ENCODE measurements at regions not wholly inside any gene's neighbourhood (a gene's known extent, or its start where the extent isn't known, plus 50 kb on each side); places are given as distances from the start of the nearest gene placed in this dataset.

DNA sequence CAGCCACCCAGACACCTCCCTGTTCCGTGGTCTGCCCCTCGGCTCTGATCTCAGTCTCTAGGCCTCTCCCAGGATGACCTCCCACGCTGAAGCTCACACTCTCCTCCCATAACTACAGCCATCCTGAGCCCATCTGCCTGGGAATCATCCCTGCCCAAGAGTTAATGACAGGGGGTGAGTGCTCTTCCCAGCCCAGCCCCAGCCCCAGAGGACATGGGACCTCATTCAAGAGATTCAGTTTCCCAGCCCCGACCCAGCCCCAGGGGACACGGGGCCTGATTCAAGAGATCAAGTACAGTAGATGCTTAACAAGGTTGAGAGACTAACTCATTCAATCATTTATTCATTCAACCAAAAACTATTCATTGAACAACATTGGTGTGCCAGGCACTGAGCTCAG is 272.0 kb downstream of the XXYLT1 start:
- no peaks in the 10 kb centered on the region for H3K9me3 ChIP-seq (ENCODE audit: control extremely low read depth in 1 of 3, control insufficient read depth in 2 of 3, insufficient read depth in 1 of 3, low read length in 2 of 3)

DNA sequence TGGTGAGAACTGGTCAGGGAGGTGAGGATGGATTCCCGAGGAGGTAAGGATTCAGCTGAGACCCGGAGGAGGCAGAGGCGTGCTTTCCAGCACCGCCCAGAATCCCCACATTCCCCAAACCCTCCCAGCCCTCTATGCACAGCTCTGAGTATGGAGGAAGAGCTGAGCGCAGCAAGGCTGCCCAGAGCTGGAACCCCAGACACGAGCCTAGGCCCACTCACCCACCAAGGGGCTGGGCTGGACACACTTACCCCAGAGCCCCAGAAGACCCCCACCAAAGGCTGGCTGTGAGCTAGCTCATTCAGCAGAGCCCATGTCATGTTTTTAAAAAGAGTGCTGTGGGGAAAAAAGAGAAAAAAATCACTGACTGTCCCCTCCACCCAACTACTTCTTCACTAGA is 271.5 kb downstream of the XXYLT1 start:
- H3K4me1 ChIP-seq (ENCODE audit: control insufficient read depth in 2 of 2, insufficient read depth in 2 of 2, low read length in 2 of 2), result peaks cover 8 to 21% of the 10 kb centered on the region in 2 donors
- POLR2A ChIA-PET, result no interaction called here
- DNase-seq (no peak), ATAC-seq (ENCODE audit: low read depth) (no peak)
- H3K27ac Mint-ChIP-seq, result no peak overlapping the region
- WGBS (ENCODE audit: insufficient coverage), result 100% methylated on average over 2 of the region's 6 CpGs
- no peak overlapping the region for H3K27ac ChIP-seq (ENCODE audit: low read length in 2 of 2)
- H3K4me3 Mint-ChIP-seq, result no peak overlapping the region
- intact Hi-C loops (cut with micrococcal nuclease), result no loop called here
- no peaks in the 10 kb centered on the region for H3K27me3 Mint-ChIP-seq
- no peaks in the 10 kb centered on the region for H3K36me3 ChIP-seq (replicated peaks in 1 of 2; ENCODE audit: control extremely low read depth in 1 of 2, control insufficient read depth in 1 of 2, extremely low read depth in 1 of 2, insufficient read depth in 2 of 2, low read length in 1 of 2)
- peaks cover 21% of the 10 kb centered on the region for H3K4me1 Mint-ChIP-seq
- no peak overlapping the region for H3K4me3 ChIP-seq (ENCODE audit: control extremely low read depth in 1 of 5, extremely low read depth in 1 of 5, insufficient read depth in 1 of 5, low read depth in 2 of 5, low read length in 4 of 5)
- no peaks in the 10 kb centered on the region for H3K9me3 Mint-ChIP-seq (ENCODE audit: insufficient read depth)
- TF ChIP-seq EZH2 (IDR thresholded peaks at IDR 0.05; ENCODE audit: borderline replicate concordance, insufficient read depth, low read depth, low read length, poor library complexity, severe bottlenecking), result no peak
- TF ChIP-seq, protein P1, sequence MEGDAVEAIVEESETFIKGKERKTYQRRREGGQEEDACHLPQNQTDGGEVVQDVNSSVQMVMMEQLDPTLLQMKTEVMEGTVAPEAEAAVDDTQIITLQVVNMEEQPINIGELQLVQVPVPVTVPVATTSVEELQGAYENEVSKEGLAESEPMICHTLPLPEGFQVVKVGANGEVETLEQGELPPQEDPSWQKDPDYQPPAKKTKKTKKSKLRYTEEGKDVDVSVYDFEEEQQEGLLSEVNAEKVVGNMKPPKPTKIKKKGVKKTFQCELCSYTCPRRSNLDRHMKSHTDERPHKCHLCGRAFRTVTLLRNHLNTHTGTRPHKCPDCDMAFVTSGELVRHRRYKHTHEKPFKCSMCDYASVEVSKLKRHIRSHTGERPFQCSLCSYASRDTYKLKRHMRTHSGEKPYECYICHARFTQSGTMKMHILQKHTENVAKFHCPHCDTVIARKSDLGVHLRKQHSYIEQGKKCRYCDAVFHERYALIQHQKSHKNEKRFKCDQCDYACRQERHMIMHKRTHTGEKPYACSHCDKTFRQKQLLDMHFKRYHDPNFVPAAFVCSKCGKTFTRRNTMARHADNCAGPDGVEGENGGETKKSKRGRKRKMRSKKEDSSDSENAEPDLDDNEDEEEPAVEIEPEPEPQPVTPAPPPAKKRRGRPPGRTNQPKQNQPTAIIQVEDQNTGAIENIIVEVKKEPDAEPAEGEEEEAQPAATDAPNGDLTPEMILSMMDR (IDR thresholded peaks at IDR 0.05), result no peak
- H3K9ac ChIP-seq (ENCODE audit: low read length), result no peak overlapping the region
- CTCF ChIA-PET, result interaction anchor here (0.6 to 5.8 kb wide), 3 partner anchors 107 to 317 kb away, joined by 3 to 61 read pairs (median 7); no protein-coding TSS in a partner anchor
- peaks cover 0 to 4% (median 0%) of the 10 kb centered on the region in 4 experiments for H3K27me3 ChIP-seq (replicated peaks in 1 of 4; ENCODE audit: control extremely low read depth in 1 of 4, control insufficient read depth in 3 of 4, insufficient read depth in 4 of 4, low read length in 3 of 4)
- H2AFZ ChIP-seq (ENCODE audit: insufficient read depth, low read depth, low read length, poor library complexity, severe bottlenecking), result no peak overlapping the region
- H3K4me2 ChIP-seq (replicated peaks; ENCODE audit: low read depth, low read length, poor library complexity, severe bottlenecking), result no peak overlapping the region
- no peaks in the 10 kb centered on the region for H4K20me1 ChIP-seq (ENCODE audit: control insufficient read depth, insufficient read depth, low read length, poor library complexity, severe bottlenecking)
- H3K9me3 ChIP-seq (ENCODE audit: control extremely low read depth in 1 of 3, control insufficient read depth in 2 of 3, insufficient read depth in 1 of 3, low read length in 2 of 3), result no peaks in the 10 kb centered on the region
- H3K79me2 ChIP-seq (ENCODE audit: control insufficient read depth, insufficient read depth, low read length), result no peaks in the 10 kb centered on the region

More for the DNA sequence above, 272.0 kb downstream of the XXYLT1 start:
- Histone ChIP-seq H3K9ac (ENCODE audit: low read length) (no peak overlapping the region), H3K4me3 (ENCODE audit: control extremely low read depth in 1 of 5, extremely low read depth in 1 of 5, insufficient read depth in 1 of 5, low read depth in 2 of 5, low read length in 4 of 5) (no peak overlapping the region), H3K36me3 (replicated peaks in 1 of 2; ENCODE audit: control extremely low read depth in 1 of 2, control insufficient read depth in 1 of 2, extremely low read depth in 1 of 2, insufficient read depth in 2 of 2, low read length in 1 of 2) (no peaks in the 10 kb centered on the region), H4K20me1 (ENCODE audit: control insufficient read depth, insufficient read depth, low read length, poor library complexity, severe bottlenecking) (no peaks in the 10 kb centered on the region), H3K27ac (ENCODE audit: low read length in 2 of 2) (no peak overlapping the region), H3K27me3 (replicated peaks in 1 of 4; ENCODE audit: control extremely low read depth in 1 of 4, control insufficient read depth in 3 of 4, insufficient read depth in 4 of 4, low read length in 3 of 4) (peaks cover 0 to 7% (median 0%) of the 10 kb centered on the region in 4 experiments), H2AFZ (ENCODE audit: insufficient read depth, low read depth, low read length, poor library complexity, severe bottlenecking) (no peak overlapping the region), H3K4me1 (ENCODE audit: control insufficient read depth in 2 of 2, insufficient read depth in 2 of 2, low read length in 2 of 2) (peaks cover 8 to 21% of the 10 kb centered on the region in 2 donors), H3K4me2 (replicated peaks; ENCODE audit: low read depth, low read length, poor library complexity, severe bottlenecking) (no peak overlapping the region), H3K79me2 (ENCODE audit: control insufficient read depth, insufficient read depth, low read length) (no peaks in the 10 kb centered on the region)
- intact Hi-C loops (cut with micrococcal nuclease), result no loop called here
- ATAC-seq (ENCODE audit: low read depth), result no peak
- no peak for DNase-seq
- Mint-ChIP-seq H3K9me3 (ENCODE audit: insufficient read depth) (no peaks in the 10 kb centered on the region), H3K4me1 (peaks cover 21% of the 10 kb centered on the region), H3K27ac (no peak overlapping the region), H3K4me3 (no peak overlapping the region), H3K27me3 (no peaks in the 10 kb centered on the region)
- WGBS (ENCODE audit: insufficient coverage), result 90% methylated on average over 3 of the region's 5 CpGs
- CTCF ChIA-PET, result interaction anchor here (0.6 to 5.8 kb wide), 5 partner anchors 19 to 317 kb away, joined by 3 to 61 read pairs (median 3); no protein-coding TSS in a partner anchor
- POLR2A ChIA-PET, result no interaction called here
- no peak for TF ChIP-seq EZH2 (IDR thresholded peaks at IDR 0.05; ENCODE audit: borderline replicate concordance, insufficient read depth, low read depth, low read length, poor library complexity, severe bottlenecking)
- TF ChIP-seq, protein P1 (IDR thresholded peaks at IDR 0.05), result no peak

All from B cell (primary cell).